Pons (tissue), 1 donor: ENCODE measurements at regions not wholly inside any gene's neighbourhood (a gene's known extent, or its start where the extent isn't known, plus 50 kb on each side); places are given as distances from the start of the nearest gene placed in this dataset.
"Not testable (repeated sequence)": the region's sequence is repeated elsewhere in the genome, so short reads cannot be mapped to it uniquely, and the experiment has no call there.

ENCODE experiments used
- DNase-seq: peaks from one replicate; pipeline ENCODE4 v3.0.0-alpha.2; 2016; ENCODE audit warnings: low spot score

GRCh38 chr3:17894434-17895060 lies 152.1 kb upstream of the TBC1D5 start:
- peak; percentile 4 for DNase-seq

DNA sequence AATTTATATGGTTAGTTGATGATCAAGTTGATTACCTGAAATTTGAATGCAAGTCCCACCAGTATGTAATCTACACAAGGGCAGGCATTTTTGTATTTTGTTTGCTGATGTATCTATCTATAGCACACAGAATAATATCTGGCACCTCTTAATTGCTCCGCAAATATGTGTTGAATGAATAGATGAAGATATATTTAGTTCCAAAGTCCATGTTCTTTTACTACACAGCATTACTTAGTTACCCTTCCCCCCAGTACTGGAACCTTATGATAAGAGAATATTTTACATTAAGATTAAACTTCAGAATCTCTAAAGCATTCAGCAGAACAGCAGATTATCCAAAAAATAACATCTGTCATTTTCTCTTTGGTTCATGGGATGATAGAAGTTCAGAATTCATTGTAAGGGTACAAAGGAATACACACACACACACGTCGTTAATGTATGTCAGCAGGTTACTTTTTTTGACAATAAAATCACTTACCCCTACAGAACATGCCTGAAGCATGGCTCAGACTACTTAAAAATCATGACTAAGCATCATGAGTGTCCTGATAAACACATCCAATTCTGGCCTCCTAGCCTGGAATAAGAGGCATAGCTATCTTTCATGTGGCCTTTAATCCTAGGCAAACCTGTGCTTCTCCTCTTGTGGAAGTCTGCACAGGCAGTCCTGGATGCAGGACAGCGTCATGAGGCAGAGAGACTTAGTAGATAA lies 148.9 kb upstream of the TBC1D5 start:
- DNase-seq: no peak

DNA sequence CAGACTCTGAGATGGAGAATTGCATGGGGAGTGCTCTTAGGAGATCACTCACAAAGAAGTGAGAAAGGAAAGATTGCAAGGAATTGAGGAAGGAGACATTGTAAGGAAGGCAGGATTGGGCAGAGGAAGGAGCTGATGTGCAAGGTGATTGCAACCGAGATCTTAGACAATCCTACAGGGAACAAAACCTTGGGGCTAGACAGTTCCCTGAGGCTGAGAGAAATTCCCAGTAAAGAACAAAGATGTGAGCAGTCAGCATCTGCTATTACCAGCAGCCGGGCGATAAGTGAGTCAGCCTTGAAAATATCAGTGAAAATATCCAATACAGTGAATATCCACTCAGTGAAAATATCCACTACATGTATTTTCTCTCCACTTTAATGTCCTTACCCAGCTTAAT lies 143.6 kb upstream of the TBC1D5 start:
- DNase-seq: no peak

GRCh38 chr3:17882981-17883380 lies 140.6 kb upstream of the TBC1D5 start:
- no peak for DNase-seq

GRCh38 chr3:17877299-17877698 lies 134.9 kb upstream of the TBC1D5 start:
- DNase-seq: no peak

DNA sequence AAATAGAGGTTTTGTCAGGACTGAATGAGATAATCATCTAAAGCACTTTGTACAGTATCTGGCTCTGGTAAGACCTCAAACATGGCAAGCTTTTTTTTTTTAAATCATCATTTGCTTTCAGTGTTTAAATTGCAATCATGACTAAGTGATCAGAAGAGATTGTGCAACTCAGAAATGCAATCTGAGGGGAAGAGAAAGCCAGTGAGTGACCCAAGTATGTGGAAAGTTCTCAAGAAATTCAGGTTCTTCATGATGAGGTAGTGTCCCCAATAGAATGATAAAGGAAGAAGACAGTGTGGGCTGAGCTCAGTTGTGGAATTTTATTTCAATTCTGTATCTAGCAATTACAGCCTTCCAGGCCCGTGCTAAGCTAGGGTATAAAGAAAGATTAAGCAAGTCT lies 132.2 kb upstream of the TBC1D5 start:
- DNase-seq: no peak

GRCh38 chr3:17872457-17872856 lies 130.0 kb upstream of the TBC1D5 start:
- DNase-seq: no peak

DNA sequence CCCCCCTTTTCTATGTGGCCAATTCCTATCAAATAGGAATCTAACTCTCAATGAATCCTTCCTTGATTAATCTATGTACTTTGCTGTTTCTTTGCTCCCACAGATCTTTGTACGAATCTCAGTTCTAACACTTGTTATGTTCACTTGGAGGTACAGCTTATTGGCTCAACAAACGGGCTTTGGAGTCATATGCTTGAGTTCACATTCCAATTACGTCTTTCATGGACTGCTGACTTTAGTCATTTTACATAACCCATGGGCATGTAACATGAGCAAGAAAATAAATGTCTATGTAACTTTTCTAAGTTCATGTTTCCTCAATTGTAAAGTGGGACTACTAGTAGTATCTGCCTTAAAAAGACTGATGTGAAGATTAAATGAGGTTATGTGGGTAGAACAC lies 123.2 kb upstream of the TBC1D5 start:
- DNase-seq: no peak

DNA sequence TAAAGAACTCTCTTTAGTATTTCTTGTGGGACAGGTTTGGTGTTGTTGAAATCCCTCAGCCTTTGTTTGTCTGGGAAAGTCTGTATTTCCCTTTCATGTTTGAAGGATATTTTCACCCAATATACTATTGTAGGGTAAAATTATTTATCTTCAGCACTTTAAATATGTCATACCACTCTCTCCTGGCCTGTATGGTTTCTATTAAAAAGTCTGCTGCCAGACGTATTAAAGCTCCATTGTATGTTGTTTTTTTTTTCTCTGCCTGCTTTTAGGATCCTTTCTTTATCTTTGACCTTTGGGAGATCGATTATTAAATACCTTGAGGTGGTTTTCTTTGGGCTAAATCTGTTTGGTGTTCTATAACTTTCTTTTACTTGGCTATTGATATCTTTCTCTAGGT lies 119.0 kb upstream of the TBC1D5 start:
- no peak for DNase-seq

GRCh38 chr3:17860840-17861471 lies 118.5 kb upstream of the TBC1D5 start:
- not testable (repeated sequence) for DNase-seq

DNA sequence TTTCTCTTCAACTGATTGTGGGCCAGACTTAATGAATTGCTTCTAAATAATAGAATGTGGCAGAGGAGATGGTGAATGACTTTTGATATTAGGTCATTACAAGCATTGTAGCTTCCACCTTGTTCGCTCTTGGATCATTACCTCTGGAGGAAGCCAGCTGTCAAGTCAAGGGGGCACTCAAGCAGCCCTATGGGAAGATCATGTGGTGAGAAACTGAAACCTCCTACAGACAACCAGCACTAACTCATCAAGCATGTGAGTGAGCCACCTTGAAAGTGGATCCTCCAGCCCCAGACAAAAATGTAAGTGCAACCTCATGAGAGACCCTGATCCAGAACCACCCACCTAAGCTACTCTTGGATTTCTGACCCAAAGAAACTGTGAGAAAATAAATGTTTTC lies 109.8 kb upstream of the TBC1D5 start:
- no peak for DNase-seq

DNA sequence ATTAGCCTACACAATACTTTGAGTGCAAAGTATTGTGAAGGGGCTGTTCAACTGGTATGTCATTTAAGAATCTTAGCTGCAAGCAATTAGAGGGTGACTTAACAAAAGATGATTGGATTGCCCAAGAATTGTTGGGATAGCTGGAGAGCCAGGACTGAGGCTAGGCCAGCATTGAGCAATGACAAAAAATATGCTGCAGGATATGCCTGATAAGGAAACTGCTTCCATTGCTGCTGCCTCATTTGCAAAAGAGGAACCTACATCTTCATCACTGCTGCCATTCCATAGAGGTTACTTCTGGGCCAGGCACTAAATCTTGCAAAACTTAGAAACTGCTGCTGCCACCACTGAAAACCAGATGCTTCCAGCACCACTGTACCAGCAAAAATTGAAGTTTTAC lies 108.0 kb upstream of the TBC1D5 start:
- no peak for DNase-seq

DNA sequence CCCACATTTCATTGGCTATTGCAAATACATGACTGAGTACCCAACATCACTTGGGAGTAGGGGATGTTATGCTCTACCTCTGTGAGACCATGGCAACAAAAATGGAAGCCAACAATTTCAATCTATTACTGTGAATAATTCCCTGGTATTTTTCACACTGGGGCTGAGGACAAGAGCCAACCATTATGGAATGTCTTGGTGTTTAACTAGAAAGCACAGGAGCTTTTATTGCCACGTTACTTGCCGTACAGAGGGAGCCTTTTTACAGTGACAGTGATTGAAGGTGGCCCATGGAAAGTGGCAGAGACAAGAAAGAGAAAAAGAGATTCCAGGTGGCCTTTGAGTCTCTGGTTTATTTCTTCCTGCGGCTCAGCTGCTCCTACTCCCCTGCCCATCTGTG lies 105.7 kb upstream of the TBC1D5 start:
- DNase-seq: no peak

GRCh38 chr3:17847156-17847555 lies 104.7 kb upstream of the TBC1D5 start:
- DNase-seq: no peak

DNA sequence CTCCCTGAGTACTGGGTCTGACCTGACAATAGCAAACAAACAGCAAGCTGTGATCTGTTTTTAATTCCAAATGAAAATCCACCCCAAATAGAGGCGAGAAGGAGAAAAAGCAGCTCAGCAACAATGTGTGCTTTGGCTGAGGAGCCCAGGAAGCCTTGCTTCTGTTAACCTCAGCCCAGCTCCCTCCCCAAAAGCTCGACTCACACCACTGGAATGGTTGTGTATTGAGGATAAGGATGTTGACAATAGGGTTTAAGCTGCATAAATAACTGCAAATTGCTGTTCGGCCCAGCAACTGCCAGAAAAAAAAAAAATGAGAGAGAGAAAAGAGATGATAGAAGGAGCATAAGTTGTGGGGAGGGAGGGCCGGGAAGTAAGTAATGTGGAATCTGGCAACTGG lies 104.0 kb upstream of the TBC1D5 start:
- no peak for DNase-seq

GRCh38 chr3:17845026-17845812 lies 102.8 kb upstream of the TBC1D5 start:
- DNase-seq: no peak

GRCh38 chr3:17844236-17844635 lies 101.8 kb upstream of the TBC1D5 start:
- no peak for DNase-seq

- peak; percentile 56 for DNase-seq
Observed at GRCh38 chr3:17841190-17841828, 98.9 kb upstream of the TBC1D5 start.

- DNase-seq: no peak
Observed at GRCh38 chr3:17840651-17841050, 98.2 kb upstream of the TBC1D5 start.

DNA sequence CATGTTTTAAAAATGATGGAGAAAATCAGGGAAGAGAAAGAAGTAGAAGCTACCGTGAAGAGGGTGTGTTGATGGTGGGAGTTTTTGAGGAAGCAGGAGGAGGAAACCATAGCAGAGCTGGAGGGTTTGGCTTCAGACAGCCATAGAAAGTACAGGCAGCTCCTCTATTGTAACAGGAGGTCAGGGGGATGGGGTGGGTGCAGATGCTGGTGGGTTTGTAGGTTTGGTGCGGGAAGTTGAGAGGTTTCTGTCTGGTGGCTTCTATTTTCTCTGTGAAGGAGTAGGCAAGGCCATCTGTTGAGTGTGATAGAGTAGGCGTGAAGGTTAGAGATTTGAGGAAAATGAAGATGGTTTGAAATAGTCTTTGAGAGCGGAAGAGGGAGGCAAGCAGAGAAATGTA lies 97.7 kb upstream of the TBC1D5 start:
- no peak for DNase-seq

- DNase-seq: no peak
Observed at GRCh38 chr3:17836919-17837318, 94.5 kb upstream of the TBC1D5 start.

GRCh38 chr3:17836092-17836491 lies 93.7 kb upstream of the TBC1D5 start:
- no peak for DNase-seq
